ENCODE measurements at regions not wholly inside any gene's neighbourhood (a gene's known extent, or its start where the extent isn't known, plus 50 kb on each side); places are given as distances from the start of the nearest gene placed in this dataset.
"Not testable (repeated sequence)": the region's sequence is repeated elsewhere in the genome, so short reads cannot be mapped to it uniquely, and the experiment has no call there.

DNA sequence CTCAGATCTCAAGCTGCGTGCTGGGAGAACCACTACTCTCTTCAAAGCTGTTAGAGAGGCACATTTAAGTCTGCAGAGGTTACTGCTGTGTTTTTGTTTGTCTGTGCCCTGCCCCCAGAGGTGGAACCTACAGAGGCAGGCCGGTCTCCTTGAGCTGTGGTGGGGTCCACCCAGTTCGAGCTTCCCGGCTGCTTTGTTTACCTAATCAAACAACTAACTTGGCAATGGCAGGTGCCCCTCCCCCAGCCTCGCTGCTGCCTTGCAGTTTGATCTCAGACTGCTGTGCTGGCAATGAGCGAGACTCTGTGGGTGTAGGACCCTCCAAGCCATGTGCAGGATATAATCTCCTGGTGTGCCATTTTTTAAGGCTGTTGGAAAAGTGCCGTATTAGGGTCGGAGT, 442.4 kb downstream of the TMEM232 start:
- TF ChIP-seq, protein P1, sequence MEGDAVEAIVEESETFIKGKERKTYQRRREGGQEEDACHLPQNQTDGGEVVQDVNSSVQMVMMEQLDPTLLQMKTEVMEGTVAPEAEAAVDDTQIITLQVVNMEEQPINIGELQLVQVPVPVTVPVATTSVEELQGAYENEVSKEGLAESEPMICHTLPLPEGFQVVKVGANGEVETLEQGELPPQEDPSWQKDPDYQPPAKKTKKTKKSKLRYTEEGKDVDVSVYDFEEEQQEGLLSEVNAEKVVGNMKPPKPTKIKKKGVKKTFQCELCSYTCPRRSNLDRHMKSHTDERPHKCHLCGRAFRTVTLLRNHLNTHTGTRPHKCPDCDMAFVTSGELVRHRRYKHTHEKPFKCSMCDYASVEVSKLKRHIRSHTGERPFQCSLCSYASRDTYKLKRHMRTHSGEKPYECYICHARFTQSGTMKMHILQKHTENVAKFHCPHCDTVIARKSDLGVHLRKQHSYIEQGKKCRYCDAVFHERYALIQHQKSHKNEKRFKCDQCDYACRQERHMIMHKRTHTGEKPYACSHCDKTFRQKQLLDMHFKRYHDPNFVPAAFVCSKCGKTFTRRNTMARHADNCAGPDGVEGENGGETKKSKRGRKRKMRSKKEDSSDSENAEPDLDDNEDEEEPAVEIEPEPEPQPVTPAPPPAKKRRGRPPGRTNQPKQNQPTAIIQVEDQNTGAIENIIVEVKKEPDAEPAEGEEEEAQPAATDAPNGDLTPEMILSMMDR (IDR thresholded peaks at IDR 0.05), result not testable (repeated sequence)
- TF ChIP-seq POLR2A (IDR thresholded peaks at IDR 0.05), result not testable (repeated sequence)

Measured in uterus (tissue), 2 donors.